ENCODE measurements at regions not wholly inside any gene's neighbourhood (a gene's known extent, or its start where the extent isn't known, plus 50 kb on each side); places are given as distances from the start of the nearest gene placed in this dataset.

DNA sequence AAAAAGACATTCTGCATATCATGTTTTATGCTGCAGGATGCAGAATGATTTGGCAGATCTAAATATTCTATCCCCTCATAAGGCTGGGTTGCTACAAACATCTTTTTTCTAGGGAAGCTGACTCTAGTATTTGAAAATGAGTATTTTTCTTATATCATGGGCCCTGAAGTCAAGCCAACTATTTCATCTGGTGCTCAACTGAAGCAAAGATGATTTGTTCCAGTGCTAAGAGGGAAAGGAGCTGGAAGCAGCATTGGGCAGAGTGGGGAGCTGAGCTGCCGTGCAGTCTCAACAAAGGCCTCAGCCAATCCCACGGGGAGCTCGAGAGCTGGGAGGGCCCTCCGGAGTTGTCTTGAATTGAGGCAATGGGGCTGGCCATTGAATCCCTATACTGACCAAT lies 155.3 kb upstream of the SLCO3A1 start:
- TF ChIP-seq EZH2 (IDR thresholded peaks at IDR 0.05; ENCODE audit: borderline replicate concordance, low read length) = no peak
- TF ChIP-seq, protein P1, sequence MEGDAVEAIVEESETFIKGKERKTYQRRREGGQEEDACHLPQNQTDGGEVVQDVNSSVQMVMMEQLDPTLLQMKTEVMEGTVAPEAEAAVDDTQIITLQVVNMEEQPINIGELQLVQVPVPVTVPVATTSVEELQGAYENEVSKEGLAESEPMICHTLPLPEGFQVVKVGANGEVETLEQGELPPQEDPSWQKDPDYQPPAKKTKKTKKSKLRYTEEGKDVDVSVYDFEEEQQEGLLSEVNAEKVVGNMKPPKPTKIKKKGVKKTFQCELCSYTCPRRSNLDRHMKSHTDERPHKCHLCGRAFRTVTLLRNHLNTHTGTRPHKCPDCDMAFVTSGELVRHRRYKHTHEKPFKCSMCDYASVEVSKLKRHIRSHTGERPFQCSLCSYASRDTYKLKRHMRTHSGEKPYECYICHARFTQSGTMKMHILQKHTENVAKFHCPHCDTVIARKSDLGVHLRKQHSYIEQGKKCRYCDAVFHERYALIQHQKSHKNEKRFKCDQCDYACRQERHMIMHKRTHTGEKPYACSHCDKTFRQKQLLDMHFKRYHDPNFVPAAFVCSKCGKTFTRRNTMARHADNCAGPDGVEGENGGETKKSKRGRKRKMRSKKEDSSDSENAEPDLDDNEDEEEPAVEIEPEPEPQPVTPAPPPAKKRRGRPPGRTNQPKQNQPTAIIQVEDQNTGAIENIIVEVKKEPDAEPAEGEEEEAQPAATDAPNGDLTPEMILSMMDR (IDR thresholded peaks at IDR 0.05; ENCODE audit: low read length) = no peak
